Hepatic stellate cell (primary cell): ENCODE measurements at regions not wholly inside any gene's neighbourhood (a gene's known extent, or its start where the extent isn't known, plus 50 kb on each side); places are given as distances from the start of the nearest gene placed in this dataset.
A peak's percentile ranks its signal among the peaks of the same experiment; 100 is the strongest.
"Not testable (repeated sequence)": the region's sequence is repeated elsewhere in the genome, so short reads cannot be mapped to it uniquely, and the experiment has no call there.

Experiments used
- DNase-seq: peaks from one replicate; pipeline ENCODE4 v3.0.0; 2011; ENCODE audit warnings: low spot score

GRCh38 chr3:104269771-104270170, 1096.9 kb upstream of the ALCAM start:
- no peak for DNase-seq

DNA sequence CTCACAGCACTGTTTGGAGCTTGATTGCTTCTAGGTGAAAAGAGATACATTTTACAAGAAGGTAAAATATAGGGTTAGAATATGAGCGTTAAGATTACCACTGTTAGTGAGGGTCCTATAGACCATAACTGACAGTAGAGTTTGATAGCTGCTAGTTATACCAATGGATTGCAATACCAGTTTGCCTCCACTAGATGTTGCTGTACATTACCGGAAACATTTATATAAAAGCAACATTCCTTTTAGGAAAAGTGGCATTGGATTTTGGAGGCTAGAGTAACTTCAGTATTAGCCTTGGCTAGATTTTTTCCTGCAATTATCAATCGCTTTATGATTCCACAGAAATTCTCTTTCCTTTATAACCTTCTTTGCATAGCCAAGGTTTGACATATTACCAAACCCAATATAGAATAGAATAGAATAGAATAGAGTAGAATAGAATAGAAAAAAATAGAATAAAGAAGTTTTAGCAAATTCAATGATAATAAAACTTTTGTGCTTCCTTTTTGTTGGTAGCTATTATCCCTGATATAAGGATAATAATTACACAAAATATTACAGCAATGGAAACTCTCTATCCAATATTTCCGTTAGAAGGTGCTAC, 1093.6 kb upstream of the ALCAM start:
- DNase-seq = no peak

- no peak for DNase-seq
Observed at GRCh38 chr3:104275199-104275598, 1091.5 kb upstream of the ALCAM start.

DNA sequence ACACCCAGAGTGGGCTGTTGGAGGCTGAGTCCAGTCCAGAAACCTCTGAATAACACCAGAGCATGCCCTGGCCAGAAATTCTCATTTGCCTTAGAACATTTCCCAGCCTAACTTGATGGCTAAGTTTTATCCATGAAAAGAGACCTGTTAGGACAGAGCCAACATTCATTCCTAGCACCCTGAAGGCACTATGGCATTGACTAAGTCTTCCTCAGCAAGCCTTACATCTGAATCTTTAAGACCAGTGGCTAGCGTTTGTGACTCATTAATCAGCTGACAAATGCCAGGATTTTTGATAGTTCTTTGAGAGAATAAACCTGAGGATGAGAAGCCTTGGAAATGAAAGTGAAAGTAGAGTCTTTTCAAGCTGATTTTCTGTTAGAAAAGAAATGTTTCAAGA, 1087.1 kb upstream of the ALCAM start:
- peak; percentile 14 for DNase-seq

GRCh38 chr3:104281713-104282112, 1085.0 kb upstream of the ALCAM start:
- no peak for DNase-seq

GRCh38 chr3:104286645-104287044, 1080.1 kb upstream of the ALCAM start:
- no peak for DNase-seq

GRCh38 chr3:104291437-104291851, 1075.3 kb upstream of the ALCAM start:
- no peak for DNase-seq

DNA sequence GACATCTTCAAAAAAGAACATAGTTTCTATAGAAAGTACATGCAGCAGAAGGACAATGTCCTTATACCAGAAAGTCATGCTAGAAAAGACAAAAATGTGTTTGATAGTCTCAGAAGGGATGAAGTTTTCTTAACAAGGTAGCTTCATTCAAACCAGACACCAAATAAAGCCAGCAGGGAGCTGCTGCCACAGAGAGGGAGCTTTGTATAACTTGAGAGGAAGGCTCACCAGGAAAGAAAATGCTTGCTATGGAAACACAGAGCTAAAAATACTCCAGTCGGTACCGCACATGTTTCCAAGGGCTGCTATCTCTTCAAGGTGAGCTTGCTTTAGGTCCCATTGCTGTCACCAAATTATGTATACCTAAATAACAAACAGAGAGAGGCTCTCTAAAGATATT, 1074.8 kb upstream of the ALCAM start:
- no peak for DNase-seq

DNA sequence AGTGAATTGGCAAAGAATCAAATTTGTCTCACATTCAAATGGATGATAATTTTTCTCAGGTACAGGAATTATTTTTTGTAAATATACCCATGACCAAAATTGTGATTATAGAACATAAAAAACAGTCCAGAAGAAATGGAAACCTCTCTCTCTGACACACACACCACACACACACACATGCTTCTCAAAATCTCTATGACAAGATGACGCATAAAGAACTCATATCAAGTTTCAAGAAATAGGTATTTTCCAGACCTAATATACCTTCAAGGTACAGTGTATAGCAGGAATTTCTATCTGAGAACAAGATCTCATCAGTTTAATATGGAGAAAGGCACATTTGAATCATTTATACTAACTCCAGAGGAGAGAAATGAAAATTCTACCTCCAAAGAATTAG, 1069.1 kb upstream of the ALCAM start:
- no peak for DNase-seq

DNA sequence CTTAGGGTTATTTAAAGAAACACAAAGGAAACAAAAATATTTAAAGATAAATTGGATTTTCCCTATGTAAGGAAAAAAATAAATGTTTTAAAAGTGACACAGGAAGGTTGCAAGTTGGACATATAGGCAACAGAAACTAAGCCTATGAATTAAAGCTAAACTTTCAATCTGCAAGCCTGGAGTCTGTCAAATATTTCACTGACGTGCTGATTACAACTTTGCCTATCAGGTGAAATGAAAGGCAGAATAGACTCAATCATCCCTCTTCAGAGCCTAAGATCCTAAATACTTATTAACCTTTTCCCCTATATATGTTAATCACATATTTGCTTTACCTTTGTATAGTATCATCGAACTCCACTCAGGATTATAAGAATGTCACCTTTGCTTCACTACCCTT, 1068.0 kb upstream of the ALCAM start:
- DNase-seq = no peak

- DNase-seq = no peak
Observed at GRCh38 chr3:104316118-104316517, 1050.6 kb upstream of the ALCAM start.

GRCh38 chr3:104323226-104323625, 1043.5 kb upstream of the ALCAM start:
- no peak for DNase-seq

DNA sequence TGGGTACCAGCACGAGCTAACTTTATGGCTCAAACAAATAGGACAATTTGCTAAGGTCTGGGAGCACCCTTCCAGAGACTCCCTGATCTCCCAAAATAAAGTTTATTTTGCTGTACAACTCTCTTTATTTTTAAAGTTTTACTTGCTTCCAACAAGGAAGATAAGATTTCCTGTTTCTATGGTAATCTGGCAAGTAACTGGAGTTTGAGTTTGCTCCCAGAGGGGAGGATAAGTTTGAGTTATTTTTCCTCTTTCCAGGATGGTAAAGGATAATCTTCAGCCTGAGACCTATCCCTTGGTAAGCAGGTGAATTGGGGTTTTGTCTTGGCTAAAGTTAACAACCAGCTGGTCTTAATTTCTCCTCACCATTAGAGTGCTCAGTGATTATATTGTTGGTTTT, 1019.4 kb upstream of the ALCAM start:
- no peak for DNase-seq

DNA sequence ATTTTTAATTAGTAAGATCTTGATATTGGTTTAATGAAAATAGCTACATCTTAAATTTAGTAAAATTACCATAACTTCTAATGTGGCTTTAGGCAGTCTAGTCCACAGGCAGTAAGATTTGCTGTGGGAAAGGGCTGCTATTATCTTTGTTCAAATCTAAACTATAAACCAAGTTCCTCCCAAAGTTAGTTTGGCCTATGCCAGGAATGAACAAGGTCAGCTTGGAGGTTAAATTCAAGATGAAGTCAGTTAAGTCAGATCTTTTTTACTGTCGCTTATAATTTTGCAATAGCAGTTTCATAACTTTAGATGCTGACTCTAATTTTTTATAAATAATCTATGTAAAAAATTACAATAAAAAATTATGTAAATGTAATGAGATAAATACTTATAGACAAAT, 1016.9 kb upstream of the ALCAM start:
- DNase-seq = no peak

GRCh38 chr3:104353951-104354350, 1012.8 kb upstream of the ALCAM start:
- no peak for DNase-seq

GRCh38 chr3:104359546-104359945, 1007.2 kb upstream of the ALCAM start:
- peak; percentile 29 for DNase-seq

GRCh38 chr3:104360038-104360437, 1006.7 kb upstream of the ALCAM start:
- DNase-seq = peak; percentile 0

- not testable (repeated sequence) for DNase-seq
Observed at GRCh38 chr3:104361748-104362147, 1005.0 kb upstream of the ALCAM start.

DNA sequence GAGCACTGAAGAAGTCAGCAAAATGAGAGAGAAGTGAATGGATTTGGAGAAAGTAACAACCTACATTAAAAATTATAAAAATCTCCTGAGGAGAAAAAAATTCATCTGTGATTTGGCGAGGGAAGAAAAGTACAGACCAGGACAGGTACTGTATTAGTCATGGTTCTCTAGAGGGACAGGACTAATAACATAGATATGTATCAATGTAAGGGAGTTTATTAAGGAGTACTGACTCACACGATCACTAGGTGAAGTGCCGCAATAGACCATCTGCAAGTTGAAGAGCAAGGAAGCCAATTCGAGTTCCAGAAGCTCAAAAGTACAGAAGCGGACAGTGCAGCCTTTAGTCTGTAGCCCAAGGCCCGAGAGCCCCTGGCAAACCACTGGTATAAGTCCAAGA, 1004.4 kb upstream of the ALCAM start:
- DNase-seq = no peak

- DNase-seq = no peak
Observed at GRCh38 chr3:104367000-104367399, 999.7 kb upstream of the ALCAM start.

- no peak for DNase-seq
Observed at GRCh38 chr3:104368760-104369159, 997.9 kb upstream of the ALCAM start.

DNA sequence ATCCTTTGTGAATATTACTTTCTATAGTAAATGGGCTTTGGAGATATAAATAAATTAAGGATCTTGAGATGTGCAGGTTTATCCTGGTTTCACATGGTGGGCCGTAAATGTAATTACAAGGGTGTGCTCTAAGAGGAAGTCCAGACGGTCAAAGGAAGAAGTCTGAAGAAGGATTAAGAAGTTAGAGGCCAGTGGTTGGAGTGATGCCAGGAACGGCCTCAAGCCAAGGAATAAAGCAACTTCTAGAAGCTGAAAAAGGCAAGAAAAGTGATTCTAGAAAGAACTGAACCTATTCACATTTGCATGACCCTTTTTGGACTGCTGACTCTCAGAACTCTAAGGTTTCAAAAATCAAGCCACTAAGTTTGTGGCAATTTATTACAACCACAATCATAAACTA, 981.3 kb upstream of the ALCAM start:
- no peak for DNase-seq

DNA sequence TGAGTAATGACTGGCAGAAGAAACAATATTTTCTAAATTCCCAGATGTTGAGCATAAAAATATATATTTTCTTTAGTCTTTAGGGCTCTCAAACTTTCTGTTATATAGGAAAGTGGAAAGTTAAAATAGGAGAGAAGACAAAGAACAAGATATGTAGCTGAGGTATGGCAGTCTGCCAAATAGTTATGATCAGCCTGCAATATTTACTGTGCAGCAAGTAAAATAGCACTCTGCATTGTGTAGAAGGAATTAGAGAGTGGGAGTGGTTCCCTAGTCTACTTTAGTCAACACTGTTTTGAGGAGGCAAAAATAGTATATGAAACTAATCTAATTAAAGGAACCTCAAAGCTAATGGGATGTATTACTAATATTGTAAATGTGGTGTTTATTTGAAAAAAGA, 978.1 kb upstream of the ALCAM start:
- DNase-seq = peak; percentile 0

DNA sequence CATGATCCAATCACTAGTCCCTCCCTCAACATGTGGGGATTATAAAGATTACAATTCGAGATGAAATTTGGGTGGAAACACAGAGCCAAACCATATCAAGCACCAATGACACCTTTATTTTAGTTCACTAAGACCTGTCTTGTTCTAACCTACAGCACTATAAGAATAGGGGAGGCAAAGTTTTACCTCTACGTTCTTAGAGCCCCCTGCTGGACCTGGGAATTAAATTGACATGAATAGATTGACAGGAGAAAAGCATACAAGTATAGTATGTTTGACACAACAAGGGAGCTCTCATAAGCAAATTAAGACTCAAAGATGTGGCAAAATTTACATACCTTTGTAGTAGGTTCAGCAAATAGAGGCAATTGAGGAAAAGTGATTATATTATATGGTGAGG, 974.4 kb upstream of the ALCAM start:
- DNase-seq = no peak
